ENCODE measurements at regions not wholly inside any gene's neighbourhood (a gene's known extent, or its start where the extent isn't known, plus 50 kb on each side); places are given as distances from the start of the nearest gene placed in this dataset.

DNA sequence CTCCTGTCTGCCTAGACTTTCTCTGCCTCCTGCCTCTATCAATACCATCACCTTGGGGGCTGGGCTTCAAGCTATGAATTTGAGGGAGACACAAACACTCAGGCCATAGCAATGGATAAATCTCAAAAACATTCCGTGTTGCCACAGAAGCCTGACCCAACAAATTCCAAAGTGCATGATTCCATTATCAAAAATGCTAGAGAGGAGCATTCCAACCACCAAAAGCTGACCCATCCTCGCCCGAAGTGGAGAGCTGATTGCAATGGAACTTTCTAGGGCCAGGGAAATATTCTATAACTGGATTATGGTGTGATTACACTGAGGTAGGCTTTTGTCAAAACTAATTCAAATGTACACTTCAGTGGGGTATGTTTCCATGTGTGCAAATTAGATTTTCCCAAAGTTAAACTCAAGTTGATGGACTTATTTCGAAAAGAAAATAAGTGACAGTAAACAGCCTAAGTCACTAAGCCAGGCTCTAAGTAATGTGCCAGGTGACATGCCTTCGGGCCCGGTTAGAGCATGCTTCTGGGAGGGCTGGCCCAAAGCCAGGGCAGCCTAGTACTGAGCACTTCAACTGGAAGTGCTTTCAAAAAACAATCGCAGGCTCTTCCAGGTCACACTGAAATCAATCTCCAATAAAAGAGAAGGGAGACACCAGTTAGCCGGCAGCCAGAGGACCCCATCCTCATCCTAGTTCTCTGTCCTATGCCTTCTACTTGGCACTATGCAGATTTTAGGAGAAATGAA lies 142.3 kb downstream of the TBXT start:
- Mint-ChIP-seq H3K9me3 (ENCODE audit: unreplicated experiment) (peaks cover 3% of the 10 kb centered on the region), H3K4me1 (ENCODE audit: unreplicated experiment) (peaks cover 41% of the 10 kb centered on the region), H3K4me3 (ENCODE audit: unreplicated experiment) (no peak overlapping the region), H3K27ac (ENCODE audit: unreplicated experiment) (peak overlapping the region; percentile 70), H3K27me3 (ENCODE audit: unreplicated experiment) (no peaks in the 10 kb centered on the region), H3K36me3 (ENCODE audit: unreplicated experiment) (no peaks in the 10 kb centered on the region)
- DNase-seq (ENCODE audit: extremely low spot score, unreplicated experiment) = peak; percentile 59
- no peak for TF ChIP-seq CTCF (IDR thresholded peaks at IDR 0.05)

DNA sequence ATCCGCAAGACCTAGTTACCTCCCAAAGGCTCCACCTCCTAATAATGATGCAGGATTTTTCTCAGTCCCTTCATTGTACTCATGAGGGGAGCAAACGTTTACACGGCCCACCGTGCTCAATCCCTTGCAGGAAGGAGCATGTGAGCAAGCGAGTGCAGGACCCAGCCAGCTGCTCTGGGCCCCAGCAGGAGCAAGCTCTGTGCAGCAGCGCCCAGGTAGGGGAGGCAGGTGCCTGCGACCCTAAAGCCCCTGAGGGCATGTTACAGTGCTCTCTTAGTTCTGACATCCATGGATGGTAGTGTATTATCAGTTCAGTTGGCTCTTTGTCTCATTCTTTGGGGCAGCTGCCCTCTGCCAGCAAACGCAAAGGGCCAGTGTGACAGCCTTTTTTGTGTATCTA lies 143.4 kb downstream of the TBXT start:
- no peak overlapping the region for H3K4me3 Mint-ChIP-seq (ENCODE audit: unreplicated experiment)
- peaks cover 3% of the 10 kb centered on the region for H3K9me3 Mint-ChIP-seq (ENCODE audit: unreplicated experiment)
- TF ChIP-seq CTCF (IDR thresholded peaks at IDR 0.05) = no peak
- no peaks in the 10 kb centered on the region for H3K27me3 Mint-ChIP-seq (ENCODE audit: unreplicated experiment)
- H3K4me1 Mint-ChIP-seq (ENCODE audit: unreplicated experiment) = peaks cover 35% of the 10 kb centered on the region
- H3K36me3 Mint-ChIP-seq (ENCODE audit: unreplicated experiment) = no peaks in the 10 kb centered on the region
- peak; percentile 69 for DNase-seq (ENCODE audit: extremely low spot score, unreplicated experiment)
- H3K27ac Mint-ChIP-seq (ENCODE audit: unreplicated experiment) = no peak overlapping the region

- H3K4me3 Mint-ChIP-seq (ENCODE audit: unreplicated experiment) = no peak overlapping the region
- peaks cover 3% of the 10 kb centered on the region for H3K9me3 Mint-ChIP-seq (ENCODE audit: unreplicated experiment)
- no peaks in the 10 kb centered on the region for H3K36me3 Mint-ChIP-seq (ENCODE audit: unreplicated experiment)
- DNase-seq (ENCODE audit: extremely low spot score, unreplicated experiment) = no peak
- H3K27me3 Mint-ChIP-seq (ENCODE audit: unreplicated experiment) = no peaks in the 10 kb centered on the region
- no peak for TF ChIP-seq CTCF (IDR thresholded peaks at IDR 0.05)
- no peak overlapping the region for H3K27ac Mint-ChIP-seq (ENCODE audit: unreplicated experiment)
- H3K4me1 Mint-ChIP-seq (ENCODE audit: unreplicated experiment) = peaks cover 28% of the 10 kb centered on the region
Observed at GRCh38 chr6:166023273-166023989, 144.2 kb downstream of the TBXT start.

- H3K27ac Mint-ChIP-seq (ENCODE audit: unreplicated experiment) = no peak overlapping the region
- peaks cover 21% of the 10 kb centered on the region for H3K4me1 Mint-ChIP-seq (ENCODE audit: unreplicated experiment)
- H3K36me3 Mint-ChIP-seq (ENCODE audit: unreplicated experiment) = peaks cover 3% of the 10 kb centered on the region
- H3K4me3 Mint-ChIP-seq (ENCODE audit: unreplicated experiment) = no peak overlapping the region
- no peak for TF ChIP-seq CTCF (IDR thresholded peaks at IDR 0.05)
- H3K27me3 Mint-ChIP-seq (ENCODE audit: unreplicated experiment) = no peaks in the 10 kb centered on the region
- DNase-seq (ENCODE audit: extremely low spot score, unreplicated experiment) = no peak
- peaks cover 20% of the 10 kb centered on the region for H3K9me3 Mint-ChIP-seq (ENCODE audit: unreplicated experiment)
Observed at GRCh38 chr6:166021429-166021828, 146.2 kb downstream of the TBXT start.

DNA sequence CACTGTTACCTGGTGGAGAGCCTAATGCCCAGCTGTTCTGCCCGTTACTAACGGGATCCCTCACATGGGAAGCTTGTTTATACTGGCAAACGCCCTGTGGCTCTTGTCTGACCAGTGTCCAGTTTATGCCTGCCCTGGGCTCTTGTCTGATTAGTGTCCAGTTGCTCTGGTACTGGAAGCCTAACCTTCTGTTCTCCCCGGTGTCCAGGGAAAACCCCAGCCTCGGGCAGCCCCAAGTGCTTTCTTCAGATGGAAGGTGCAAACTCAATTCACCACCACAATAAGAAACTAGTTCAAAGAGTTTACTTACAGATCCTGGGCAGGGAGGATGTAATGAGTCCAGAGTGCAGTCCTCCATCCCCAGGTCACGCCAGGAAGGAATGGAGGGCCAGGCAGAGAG lies 148.4 kb downstream of the TBXT start:
- no peak overlapping the region for H3K27ac Mint-ChIP-seq (ENCODE audit: unreplicated experiment)
- H3K4me3 Mint-ChIP-seq (ENCODE audit: unreplicated experiment) = no peak overlapping the region
- no peak for TF ChIP-seq CTCF (IDR thresholded peaks at IDR 0.05)
- peaks cover 25% of the 10 kb centered on the region for H3K9me3 Mint-ChIP-seq (ENCODE audit: unreplicated experiment)
- H3K36me3 Mint-ChIP-seq (ENCODE audit: unreplicated experiment) = peaks cover 5% of the 10 kb centered on the region
- H3K27me3 Mint-ChIP-seq (ENCODE audit: unreplicated experiment) = no peaks in the 10 kb centered on the region
- H3K4me1 Mint-ChIP-seq (ENCODE audit: unreplicated experiment) = no peaks in the 10 kb centered on the region
- DNase-seq (ENCODE audit: extremely low spot score, unreplicated experiment) = peak; percentile 67

Data from osteocyte (in vitro differentiated cells).